GM12878 (cell line): ENCODE measurements at regions not wholly inside any gene's neighbourhood (a gene's known extent, or its start where the extent isn't known, plus 50 kb on each side); places are given as distances from the start of the nearest gene placed in this dataset.

Experiments
- EP300 ChIP-seq, 2 experiments: fragments of 150-350 bp in 1 of 2; IDR thresholded peaks; 2 replicates each; pipeline ENCODE4 v1.6.1; 2011 to 2012; ENCODE audit warnings: low read depth in 2 of 2, low read length in 2 of 2, borderline replicate concordance in 1 of 2, improper control_type of control experiment in 1 of 2, inconsistent platforms in 1 of 2; ENCODE audit not compliant: control insufficient read depth in 1 of 2
- EZH2 ChIP-seq: IDR thresholded peaks from 2 replicates; pipeline ENCODE4 v1.6.1; 2012; ENCODE audit warnings: low read depth, mild to moderate bottlenecking, control low read depth, inconsistent platforms, low read length, borderline replicate concordance; ENCODE audit not compliant: control insufficient read depth
- TF ChIP-seq, protein P1 (sequence below): IDR thresholded peaks from 2 replicates; pipeline ENCODE4 v1.6.1; 2011; ENCODE audit warnings: borderline replicate concordance, low read depth, mild to moderate bottlenecking, moderate library complexity, low read length; ENCODE audit not compliant: insufficient read depth, poor library complexity, severe bottlenecking
- TF ChIP-seq, protein P2 (sequence below), 3 experiments: IDR thresholded peaks in 2 of 3; conservative IDR thresholded peaks in 1 of 3; 2 replicates each; pipeline ENCODE4 v1.5.1; 2011; ENCODE audit warnings: low read depth in 3 of 3, low read length in 3 of 3, mild to moderate bottlenecking in 3 of 3, control low read depth in 2 of 3, moderate library complexity in 2 of 3, inconsistent platforms in 1 of 3, mixed read lengths in 1 of 3; ENCODE audit not compliant: control insufficient read depth in 2 of 3, insufficient read depth in 1 of 3; ENCODE audit errors: extremely low read depth in 1 of 3
- TF ChIP-seq, protein P3 (sequence below): fragments of 450-650 bp; formaldehyde crosslinking; IDR thresholded peaks from 2 replicates; pipeline ENCODE4 v1.4.0; 2022; ENCODE audit warnings: mild to moderate bottlenecking, moderate library complexity
- TF ChIP-seq, protein P4 (sequence below): IDR thresholded peaks from 2 replicates; pipeline ENCODE4 v1.6.1; 2011; ENCODE audit warnings: mild to moderate bottlenecking, low read depth, low read length, moderate library complexity; ENCODE audit not compliant: insufficient replicate concordance
- TF ChIP-seq, protein P5 (sequence below): IDR thresholded peaks from 2 replicates; pipeline ENCODE4 v1.6.1; 2012; ENCODE audit warnings: low read length, inconsistent platforms

DNA sequence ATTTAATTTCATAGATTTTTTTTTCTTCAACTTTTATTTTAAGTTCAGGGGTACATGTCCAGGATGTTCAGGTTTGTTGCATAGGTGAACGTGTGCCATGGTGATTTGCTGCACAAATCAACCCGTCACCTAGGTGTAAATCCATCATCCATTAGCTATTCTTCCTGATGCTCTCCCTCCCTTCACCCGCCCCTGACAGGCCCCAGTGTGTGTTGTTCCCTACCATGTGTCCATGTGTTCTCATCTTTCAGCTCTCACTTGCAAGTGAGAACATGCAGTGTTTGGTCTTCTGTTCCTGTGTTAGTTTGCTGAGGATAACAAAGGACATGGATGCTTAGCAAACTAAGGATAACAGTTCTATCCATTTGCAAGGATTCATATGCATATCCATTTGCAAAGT, 209.1 kb upstream of the ADCY2 start:
- TF ChIP-seq, protein P1, sequence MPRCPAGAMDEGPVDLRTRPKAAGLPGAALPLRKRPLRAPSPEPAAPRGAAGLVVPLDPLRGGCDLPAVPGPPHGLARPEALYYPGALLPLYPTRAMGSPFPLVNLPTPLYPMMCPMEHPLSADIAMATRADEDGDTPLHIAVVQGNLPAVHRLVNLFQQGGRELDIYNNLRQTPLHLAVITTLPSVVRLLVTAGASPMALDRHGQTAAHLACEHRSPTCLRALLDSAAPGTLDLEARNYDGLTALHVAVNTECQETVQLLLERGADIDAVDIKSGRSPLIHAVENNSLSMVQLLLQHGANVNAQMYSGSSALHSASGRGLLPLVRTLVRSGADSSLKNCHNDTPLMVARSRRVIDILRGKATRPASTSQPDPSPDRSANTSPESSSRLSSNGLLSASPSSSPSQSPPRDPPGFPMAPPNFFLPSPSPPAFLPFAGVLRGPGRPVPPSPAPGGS = no peak
- TF ChIP-seq, protein P2, sequence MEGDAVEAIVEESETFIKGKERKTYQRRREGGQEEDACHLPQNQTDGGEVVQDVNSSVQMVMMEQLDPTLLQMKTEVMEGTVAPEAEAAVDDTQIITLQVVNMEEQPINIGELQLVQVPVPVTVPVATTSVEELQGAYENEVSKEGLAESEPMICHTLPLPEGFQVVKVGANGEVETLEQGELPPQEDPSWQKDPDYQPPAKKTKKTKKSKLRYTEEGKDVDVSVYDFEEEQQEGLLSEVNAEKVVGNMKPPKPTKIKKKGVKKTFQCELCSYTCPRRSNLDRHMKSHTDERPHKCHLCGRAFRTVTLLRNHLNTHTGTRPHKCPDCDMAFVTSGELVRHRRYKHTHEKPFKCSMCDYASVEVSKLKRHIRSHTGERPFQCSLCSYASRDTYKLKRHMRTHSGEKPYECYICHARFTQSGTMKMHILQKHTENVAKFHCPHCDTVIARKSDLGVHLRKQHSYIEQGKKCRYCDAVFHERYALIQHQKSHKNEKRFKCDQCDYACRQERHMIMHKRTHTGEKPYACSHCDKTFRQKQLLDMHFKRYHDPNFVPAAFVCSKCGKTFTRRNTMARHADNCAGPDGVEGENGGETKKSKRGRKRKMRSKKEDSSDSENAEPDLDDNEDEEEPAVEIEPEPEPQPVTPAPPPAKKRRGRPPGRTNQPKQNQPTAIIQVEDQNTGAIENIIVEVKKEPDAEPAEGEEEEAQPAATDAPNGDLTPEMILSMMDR (IDR thresholded peaks at IDR 0.05 in 2 of 3, conservative IDR thresholded peaks at IDR 0.05 in 1 of 3; ENCODE audit: control insufficient read depth in 2 of 3, extremely low read depth in 1 of 3, insufficient read depth in 1 of 3, low read depth in 3 of 3, low read length in 3 of 3) = no peak
- TF ChIP-seq EZH2 (no peak), EP300 (IDR thresholded peaks at IDR 0.05; ENCODE audit: borderline replicate concordance in 1 of 2, control insufficient read depth in 1 of 2, low read depth in 2 of 2, low read length in 2 of 2) (no peak)
- TF ChIP-seq, protein P3, sequence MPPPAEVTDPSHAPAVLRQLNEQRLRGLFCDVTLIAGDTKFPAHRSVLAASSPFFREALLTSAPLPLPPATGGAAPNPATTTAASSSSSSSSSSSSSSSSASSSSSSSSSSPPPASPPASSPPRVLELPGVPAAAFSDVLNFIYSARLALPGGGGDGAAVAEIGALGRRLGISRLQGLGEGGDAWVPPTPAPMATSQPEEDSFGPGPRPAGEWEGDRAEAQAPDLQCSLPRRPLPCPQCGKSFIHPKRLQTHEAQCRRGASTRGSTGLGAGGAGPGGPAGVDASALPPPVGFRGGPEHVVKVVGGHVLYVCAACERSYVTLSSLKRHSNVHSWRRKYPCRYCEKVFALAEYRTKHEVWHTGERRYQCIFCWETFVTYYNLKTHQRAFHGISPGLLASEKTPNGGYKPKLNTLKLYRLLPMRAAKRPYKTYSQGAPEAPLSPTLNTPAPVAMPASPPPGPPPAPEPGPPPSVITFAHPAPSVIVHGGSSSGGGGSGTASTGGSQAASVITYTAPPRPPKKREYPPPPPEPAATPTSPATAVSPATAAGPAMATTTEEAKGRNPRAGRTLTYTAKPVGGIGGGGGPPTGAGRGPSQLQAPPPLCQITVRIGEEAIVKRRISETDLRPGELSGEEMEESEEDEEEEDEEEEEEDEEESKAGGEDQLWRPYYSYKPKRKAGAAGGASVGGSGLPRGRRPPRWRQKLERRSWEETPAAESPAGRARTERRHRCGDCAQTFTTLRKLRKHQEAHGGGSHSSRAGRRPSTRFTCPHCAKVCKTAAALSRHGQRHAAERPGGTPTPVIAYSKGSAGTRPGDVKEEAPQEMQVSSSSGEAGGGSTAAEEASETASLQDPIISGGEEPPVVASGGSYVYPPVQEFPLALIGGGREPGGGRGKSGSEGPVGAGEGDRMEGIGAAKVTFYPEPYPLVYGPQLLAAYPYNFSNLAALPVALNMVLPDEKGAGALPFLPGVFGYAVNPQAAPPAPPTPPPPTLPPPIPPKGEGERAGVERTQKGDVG = no peak
- TF ChIP-seq, protein P4, sequence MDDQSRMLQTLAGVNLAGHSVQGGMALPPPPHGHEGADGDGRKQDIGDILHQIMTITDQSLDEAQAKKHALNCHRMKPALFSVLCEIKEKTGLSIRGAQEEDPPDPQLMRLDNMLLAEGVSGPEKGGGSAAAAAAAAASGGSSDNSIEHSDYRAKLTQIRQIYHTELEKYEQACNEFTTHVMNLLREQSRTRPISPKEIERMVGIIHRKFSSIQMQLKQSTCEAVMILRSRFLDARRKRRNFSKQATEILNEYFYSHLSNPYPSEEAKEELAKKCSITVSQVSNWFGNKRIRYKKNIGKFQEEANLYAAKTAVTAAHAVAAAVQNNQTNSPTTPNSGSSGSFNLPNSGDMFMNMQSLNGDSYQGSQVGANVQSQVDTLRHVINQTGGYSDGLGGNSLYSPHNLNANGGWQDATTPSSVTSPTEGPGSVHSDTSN = no peak
- TF ChIP-seq, protein P5, sequence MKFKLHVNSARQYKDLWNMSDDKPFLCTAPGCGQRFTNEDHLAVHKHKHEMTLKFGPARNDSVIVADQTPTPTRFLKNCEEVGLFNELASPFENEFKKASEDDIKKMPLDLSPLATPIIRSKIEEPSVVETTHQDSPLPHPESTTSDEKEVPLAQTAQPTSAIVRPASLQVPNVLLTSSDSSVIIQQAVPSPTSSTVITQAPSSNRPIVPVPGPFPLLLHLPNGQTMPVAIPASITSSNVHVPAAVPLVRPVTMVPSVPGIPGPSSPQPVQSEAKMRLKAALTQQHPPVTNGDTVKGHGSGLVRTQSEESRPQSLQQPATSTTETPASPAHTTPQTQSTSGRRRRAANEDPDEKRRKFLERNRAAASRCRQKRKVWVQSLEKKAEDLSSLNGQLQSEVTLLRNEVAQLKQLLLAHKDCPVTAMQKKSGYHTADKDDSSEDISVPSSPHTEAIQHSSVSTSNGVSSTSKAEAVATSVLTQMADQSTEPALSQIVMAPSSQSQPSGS = no peak
